CD4-positive, alpha-beta T cell treated with Interleukin-4 for 1 hour (primary cell): ENCODE measurements at regions not wholly inside any gene's neighbourhood (a gene's known extent, or its start where the extent isn't known, plus 50 kb on each side); places are given as distances from the start of the nearest gene placed in this dataset.

ENCODE experiments used
- DNase-seq, 2 donors: peaks; one replicate each; pipeline ENCODE4 v3.0.0-alpha.2; 2020 to 2022

- DNase-seq = no peak
These were observed 397.9 kb upstream of the SGCD start for GRCh38 chr5:155929112-155929511.

- DNase-seq = no peak
These were observed 392.0 kb upstream of the SGCD start for GRCh38 chr5:155934964-155935363.

- DNase-seq = no peak
These were observed 391.2 kb upstream of the SGCD start for GRCh38 chr5:155935723-155936122.

- DNase-seq = no peak
These were observed 390.2 kb upstream of the SGCD start for GRCh38 chr5:155936520-155937406.

- DNase-seq = no peak
These were observed 388.9 kb upstream of the SGCD start for GRCh38 chr5:155938051-155938450.

- no peak for DNase-seq
These were observed 385.6 kb upstream of the SGCD start for GRCh38 chr5:155941340-155941739.

- DNase-seq = peak; percentile 20 to 28
These were observed 383.2 kb upstream of the SGCD start for GRCh38 chr5:155943516-155944407.

- DNase-seq = no peak
These were observed 379.4 kb upstream of the SGCD start for GRCh38 chr5:155947394-155948062.

GRCh38 chr5:155948576-155948975 lies 378.4 kb upstream of the SGCD start:
- DNase-seq = no peak

- DNase-seq = no peak
These were observed 374.4 kb upstream of the SGCD start for GRCh38 chr5:155952486-155953089.

- DNase-seq = no peak
These were observed 373.6 kb upstream of the SGCD start for GRCh38 chr5:155953335-155953734.

- no peak for DNase-seq
These were observed 372.1 kb upstream of the SGCD start for GRCh38 chr5:155954701-155955445.

GRCh38 chr5:155957884-155958283 lies 369.1 kb upstream of the SGCD start:
- no peak for DNase-seq

GRCh38 chr5:155959082-155959481 lies 367.9 kb upstream of the SGCD start:
- DNase-seq = no peak

GRCh38 chr5:155960177-155960576 lies 366.8 kb upstream of the SGCD start:
- no peak for DNase-seq

- no peak for DNase-seq
These were observed 357.4 kb upstream of the SGCD start for GRCh38 chr5:155969537-155969936.

- DNase-seq = no peak
These were observed 352.6 kb upstream of the SGCD start for GRCh38 chr5:155974369-155974768.

- no peak for DNase-seq
These were observed 348.1 kb upstream of the SGCD start for GRCh38 chr5:155978850-155979249.

GRCh38 chr5:155982354-155982753 lies 344.6 kb upstream of the SGCD start:
- DNase-seq = no peak

- DNase-seq = no peak
These were observed 343.0 kb upstream of the SGCD start for GRCh38 chr5:155983954-155984353.

- DNase-seq = no peak
These were observed 339.6 kb upstream of the SGCD start for GRCh38 chr5:155987265-155987810.

GRCh38 chr5:155989879-155990278 lies 337.1 kb upstream of the SGCD start:
- DNase-seq = no peak
